Right lobe of liver (tissue), 6 donors: ENCODE measurements at regions not wholly inside any gene's neighbourhood (a gene's known extent, or its start where the extent isn't known, plus 50 kb on each side); places are given as distances from the start of the nearest gene placed in this dataset.

Experiments used
- ATAC-seq, 4 donors: fragments of 200-7000 bp; cut with Tn5 transposase; one replicate each; pipeline ENCODE4 v1.9.1; 2020; ENCODE audit warnings: mild to moderate bottlenecking in 4 of 4, moderate library complexity in 4 of 4
- DNase-seq, 3 donors: peaks; one replicate each; pipeline ENCODE4 v3.0.0-alpha.2; 2020
- H3K27ac ChIP-seq, 3 donors: fragments of 200-600 bp; one replicate each; pipeline ENCODE4 v1.8.0; 2022
- H3K27me3 ChIP-seq, 2 donors: fragments of 200-600 bp; one replicate each; pipeline ENCODE4 v1.8.0; 2022
- H3K36me3 ChIP-seq, 4 donors: fragments of 200-600 bp; sonication (generic) in 1 of 4; one replicate each; pipeline versions ENCODE4 v1.5.1 to v1.8.0; 2017 to 2022; ENCODE audit warnings: control low read depth in 1 of 4
- H3K4me1 ChIP-seq, 4 donors: fragments of 200-600 bp; sonication (generic) in 1 of 4; one replicate each; pipeline versions ENCODE4 v1.5.1 to v1.8.0; 2017 to 2022; ENCODE audit warnings: control low read depth in 1 of 4
- H3K4me3 ChIP-seq, 3 donors: fragments of 200-600 bp; one replicate each; pipeline ENCODE4 v1.8.0; 2022
- H3K9me3 ChIP-seq, 4 donors: fragments of 200-600 bp; sonication (generic) in 1 of 4; one replicate each; pipeline versions ENCODE4 v1.5.1 to v1.8.0; 2017 to 2022; ENCODE audit warnings: control low read depth in 1 of 4
- POLR2A ChIP-seq: fragments of 450-650 bp; IDR thresholded peaks from one replicate; pipeline ENCODE4 v1.6.1; 2017; ENCODE audit warnings: antibody characterized with exemption, mild to moderate bottlenecking
- WGBS: methylation state at CpG from one replicate; pipeline ENCODE4 v1.1.6; 2018; ENCODE audit warnings: low coverage, low lambda C conversion rate; ENCODE audit not compliant: insufficient coverage; ENCODE audit errors: missing lambda C conversion rate; 5-methylcytosine and 5-hydroxymethylcytosine counted together
- intact Hi-C, 2 donors: fragments of 100-400 bp; cut with DNase I; formaldehyde crosslinking; loops; one replicate each; pipeline versions ENCODE4 v1.11.2 to v1.14.1; 2022
- TF ChIP-seq, protein P1 (sequence below), 4 donors: fragments of 200-600 bp in 3 of 4; fragments of 450-650 bp in 1 of 4; IDR thresholded peaks; one replicate each; pipeline versions ENCODE4 v1.5.1 to v1.8.0; 2016 to 2022; ENCODE audit warnings: antibody characterized with exemption in 4 of 4, mild to moderate bottlenecking in 2 of 4
- donor health status: DM: no; HTN: yes; CAD: no.
- donor health status: DM: no; HTN: no; CAD: no.
- donor health status: DM: no; HTN: no; CAD: no.
- donor health status: DM: no; HTN: yes; CAD: no.
- donor health status: DM: no; HTN: yes; CAD: no.

DNA sequence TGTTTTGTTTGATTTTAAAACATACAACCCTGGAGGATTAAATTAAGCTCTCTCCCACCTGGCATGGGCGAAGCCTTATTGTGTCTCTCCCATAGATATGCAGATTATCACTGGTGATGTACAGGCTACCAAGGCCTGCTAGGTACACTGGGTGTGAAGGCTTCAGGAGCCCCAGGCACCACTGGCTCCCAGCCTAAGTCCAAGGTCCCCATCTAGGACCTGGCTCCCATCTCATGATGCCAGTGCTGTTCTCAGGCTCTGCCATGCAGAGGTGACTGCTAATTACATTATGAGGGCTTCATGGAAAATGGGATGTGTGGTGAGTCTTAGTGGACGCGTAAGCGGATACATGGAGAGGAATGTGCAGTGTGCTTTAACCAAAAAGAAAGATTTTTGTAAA is 201.2 kb upstream of the KLHL29 start:
- Histone ChIP-seq H3K4me3 (no peak overlapping the region), H3K36me3 (no peaks in the 10 kb centered on the region), H3K4me1 (peaks cover 0 to 6% (median 0%) of the 10 kb centered on the region in 4 donors), H3K9me3 (no peaks in the 10 kb centered on the region), H3K27ac (no peak overlapping the region), H3K27me3 (no peaks in the 10 kb centered on the region)
- 92% methylated on average over 4 of the region's 4 CpGs for WGBS
- peak in 3 of 4 donors; percentile 54 to 86 (median 74) for ATAC-seq
- intact Hi-C loops = no loop called here
- no peak for DNase-seq
- TF ChIP-seq POLR2A = no peak
- TF ChIP-seq, protein P1, sequence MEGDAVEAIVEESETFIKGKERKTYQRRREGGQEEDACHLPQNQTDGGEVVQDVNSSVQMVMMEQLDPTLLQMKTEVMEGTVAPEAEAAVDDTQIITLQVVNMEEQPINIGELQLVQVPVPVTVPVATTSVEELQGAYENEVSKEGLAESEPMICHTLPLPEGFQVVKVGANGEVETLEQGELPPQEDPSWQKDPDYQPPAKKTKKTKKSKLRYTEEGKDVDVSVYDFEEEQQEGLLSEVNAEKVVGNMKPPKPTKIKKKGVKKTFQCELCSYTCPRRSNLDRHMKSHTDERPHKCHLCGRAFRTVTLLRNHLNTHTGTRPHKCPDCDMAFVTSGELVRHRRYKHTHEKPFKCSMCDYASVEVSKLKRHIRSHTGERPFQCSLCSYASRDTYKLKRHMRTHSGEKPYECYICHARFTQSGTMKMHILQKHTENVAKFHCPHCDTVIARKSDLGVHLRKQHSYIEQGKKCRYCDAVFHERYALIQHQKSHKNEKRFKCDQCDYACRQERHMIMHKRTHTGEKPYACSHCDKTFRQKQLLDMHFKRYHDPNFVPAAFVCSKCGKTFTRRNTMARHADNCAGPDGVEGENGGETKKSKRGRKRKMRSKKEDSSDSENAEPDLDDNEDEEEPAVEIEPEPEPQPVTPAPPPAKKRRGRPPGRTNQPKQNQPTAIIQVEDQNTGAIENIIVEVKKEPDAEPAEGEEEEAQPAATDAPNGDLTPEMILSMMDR (IDR thresholded peaks at IDR 0.05) = no peak

DNA sequence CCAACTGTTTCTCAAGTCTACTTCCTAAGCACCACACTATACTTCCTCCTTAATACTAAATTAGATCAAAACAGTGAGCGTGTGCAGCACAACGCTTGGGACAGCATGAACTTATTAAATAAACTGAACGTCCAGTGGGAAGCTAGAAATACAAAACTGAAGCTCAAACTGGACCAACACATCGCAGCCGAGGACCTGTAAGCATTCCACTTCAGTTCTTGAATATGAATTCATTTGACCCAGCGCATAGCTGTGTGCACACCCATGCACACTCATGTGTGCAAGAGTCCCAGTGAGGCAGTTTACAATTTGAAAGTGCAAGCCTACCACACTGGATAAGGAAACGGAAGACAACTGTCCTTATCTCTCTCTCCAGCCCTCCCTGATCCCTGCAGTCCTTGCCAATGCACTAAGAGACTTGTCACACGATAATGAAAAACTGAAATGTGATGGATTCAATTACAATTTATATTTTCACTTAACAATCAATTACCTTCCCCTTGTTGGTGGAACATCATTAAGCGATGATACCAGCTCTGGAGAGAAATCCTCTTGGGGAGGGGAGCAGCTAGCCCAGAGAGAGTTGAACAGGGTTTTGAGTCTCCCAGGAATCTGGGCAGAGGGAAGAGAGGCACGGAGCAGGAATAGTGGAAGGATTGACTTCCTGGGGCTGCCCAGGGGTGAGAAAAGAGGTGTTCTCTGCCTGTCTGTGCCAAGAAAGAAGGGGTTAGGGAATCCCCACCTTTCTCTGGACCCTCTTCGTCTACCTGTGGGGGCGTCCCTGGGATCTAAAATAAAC is 186.5 kb upstream of the KLHL29 start:
- intact Hi-C loops = no loop called here
- TF ChIP-seq, protein P1 (IDR thresholded peaks at IDR 0.05) = no peak
- TF ChIP-seq POLR2A = no peak
- Histone ChIP-seq H3K27me3 (no peaks in the 10 kb centered on the region), H3K9me3 (no peaks in the 10 kb centered on the region), H3K4me3 (peak overlapping the region; percentile 17 to 48 (median 48)), H3K4me1 (peaks cover 0 to 20% (median 9%) of the 10 kb centered on the region in 4 donors), H3K27ac (peak overlapping the region; percentile 41 to 96 (median 71)), H3K36me3 (no peaks in the 10 kb centered on the region)
- ATAC-seq (peak; percentile 53 to 69 (median 60)), DNase-seq (no peak)
- WGBS = 19% methylated on average over 12 of the region's 12 CpGs

DNA sequence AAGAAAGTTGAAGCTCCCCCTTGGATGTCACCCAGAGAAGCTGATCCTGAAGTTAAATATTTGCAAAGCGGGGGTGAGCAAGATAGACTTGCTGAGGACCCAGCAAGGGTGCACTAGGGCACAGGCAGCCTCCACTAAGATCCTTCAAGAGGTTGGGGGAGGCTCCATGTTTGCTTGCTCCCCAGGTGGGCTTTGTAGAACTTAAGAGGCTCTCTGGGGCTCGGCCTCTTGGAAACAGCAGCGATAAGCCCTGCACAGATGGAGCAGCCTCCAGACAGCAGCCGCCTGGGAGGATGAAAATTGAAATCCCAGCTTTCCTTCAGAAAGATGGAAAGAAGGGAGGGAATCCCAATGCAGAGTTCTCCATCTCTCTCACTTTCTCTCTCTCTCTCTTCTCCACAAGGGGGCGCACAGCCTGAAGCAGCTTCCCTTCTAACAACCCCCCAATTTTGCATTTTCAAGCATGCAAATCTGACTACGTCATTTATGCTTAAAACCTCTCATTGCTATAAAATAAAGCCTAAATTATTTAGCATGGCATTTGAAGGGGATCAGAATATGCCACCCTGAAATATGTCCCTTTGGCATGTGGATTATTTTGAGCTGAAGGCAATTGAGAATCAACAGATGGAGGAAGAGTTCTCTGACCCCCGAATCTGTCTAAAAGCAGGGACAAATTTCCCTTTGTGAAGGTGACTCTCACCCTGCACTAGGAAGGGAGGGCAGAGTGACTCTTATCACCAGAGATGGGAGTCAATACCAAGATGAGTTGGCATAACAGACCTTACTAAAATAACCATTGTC is 185.7 kb upstream of the KLHL29 start:
- Histone ChIP-seq H3K9me3 (no peaks in the 10 kb centered on the region), H3K36me3 (no peaks in the 10 kb centered on the region), H3K4me3 (peak overlapping the region; percentile 17 to 48 (median 48)), H3K27ac (peak overlapping the region; percentile 41 to 96 (median 71)), H3K4me1 (peaks cover 0 to 20% (median 9%) of the 10 kb centered on the region in 4 donors), H3K27me3 (no peaks in the 10 kb centered on the region)
- peak in 1 of 3 donors; percentile 57 for DNase-seq
- ATAC-seq = peak; percentile 50 to 65 (median 62)
- WGBS = 18% methylated on average over 5 of the region's 7 CpGs
- TF ChIP-seq, protein P1 (IDR thresholded peaks at IDR 0.05) = peak; percentile 53 to 64 (median 62)
- TF ChIP-seq POLR2A = no peak
- intact Hi-C loops = no loop called here

DNA sequence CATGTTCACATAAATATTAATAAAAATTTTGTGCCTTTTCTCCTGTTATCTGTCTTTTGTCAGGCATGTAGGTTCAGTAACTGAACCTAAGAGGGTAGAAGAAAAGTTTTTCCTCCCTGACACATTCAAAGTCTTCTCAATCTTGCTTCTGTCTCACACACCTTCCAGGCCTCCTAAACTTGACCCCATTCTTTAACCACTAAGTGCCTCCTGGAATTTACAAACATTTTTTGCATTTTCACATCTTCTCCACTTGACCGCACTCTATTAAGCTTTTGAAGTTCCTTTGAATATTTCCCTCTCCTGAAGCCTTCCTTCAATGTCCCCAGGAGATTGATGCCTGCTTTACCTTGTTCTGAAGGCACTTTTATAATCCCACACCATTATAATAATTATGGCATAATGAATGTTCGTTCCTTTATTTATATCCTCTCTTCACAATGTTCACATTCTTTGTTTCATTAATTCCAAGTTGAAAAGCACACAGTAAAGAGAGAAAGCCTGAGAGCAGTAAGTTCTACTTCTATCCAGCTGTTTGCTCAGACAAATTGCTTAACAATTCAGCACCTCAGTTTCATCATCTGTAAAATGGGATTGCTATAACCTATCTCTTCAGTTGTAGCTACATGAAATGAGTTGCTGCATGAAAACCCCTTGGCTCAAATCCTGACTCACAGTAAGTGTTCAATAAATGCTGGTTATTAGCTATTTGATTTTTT is 184.8 kb upstream of the KLHL29 start:
- Histone ChIP-seq H3K27me3 (no peaks in the 10 kb centered on the region), H3K36me3 (no peaks in the 10 kb centered on the region), H3K27ac (peak overlapping the region; percentile 41 to 96 (median 71)), H3K4me3 (no peak overlapping the region), H3K4me1 (peaks cover 0 to 20% (median 10%) of the 10 kb centered on the region in 4 donors), H3K9me3 (no peaks in the 10 kb centered on the region)
- DNase-seq = no peak
- 53% methylated on average over 2 of the region's 2 CpGs for WGBS
- intact Hi-C loops = no loop called here
- TF ChIP-seq, protein P1 (IDR thresholded peaks at IDR 0.05) = no peak
- no peak for TF ChIP-seq POLR2A
- peak in 1 of 4 donors; percentile 10 for ATAC-seq
